ENCODE measurements at regions not wholly inside any gene's neighbourhood (a gene's known extent, or its start where the extent isn't known, plus 50 kb on each side); places are given as distances from the start of the nearest gene placed in this dataset.

- WGBS: 84% methylated on average over 3 of the region's 3 CpGs
- peaks cover 3 to 12% (median 6%) of the 10 kb centered on the region in 4 donors for H3K9me3 ChIP-seq (ENCODE audit: control insufficient read depth in 4 of 4, low read length in 3 of 4)
- H3K4me3 ChIP-seq (ENCODE audit: low read depth in 1 of 3, low read length in 3 of 3): peak overlapping the region in 1 of 3 donors; percentile 23
- DNase-seq (ENCODE audit: low spot score): no peak
- H3K9ac ChIP-seq (ENCODE audit: low read depth in 1 of 2, low read length in 2 of 2): no peak overlapping the region
- H3K4me1 ChIP-seq (ENCODE audit: control insufficient read depth in 4 of 4, insufficient read depth in 4 of 4, low read length in 3 of 4): no peaks in the 10 kb centered on the region
- TF ChIP-seq HNF4A (conservative IDR thresholded peaks at IDR 0.05): no peak
- TF ChIP-seq YY1 (IDR thresholded peaks at IDR 0.05): no peak
- no peak for TF ChIP-seq RXRA (IDR thresholded peaks at IDR 0.05)
- TF ChIP-seq REST (IDR thresholded peaks at IDR 0.05): no peak
- TF ChIP-seq FOXA2 (IDR thresholded peaks at IDR 0.05): no peak
- TF ChIP-seq SP1 (IDR thresholded peaks at IDR 0.05): no peak
- TF ChIP-seq EGR1 (IDR thresholded peaks at IDR 0.05; ENCODE audit: low read depth in 2 of 2): no peak
- no peak for TF ChIP-seq MAX (IDR thresholded peaks at IDR 0.05)
- no peak for TF ChIP-seq HNF4G (IDR thresholded peaks at IDR 0.05)
- no peak for TF ChIP-seq JUND (IDR thresholded peaks at IDR 0.05)
- TF ChIP-seq NR2F2 (IDR thresholded peaks at IDR 0.05): no peak
- no peak for TF ChIP-seq ZBTB33 (IDR thresholded peaks at IDR 0.05)
- TF ChIP-seq FOXA1 (IDR thresholded peaks at IDR 0.05): no peak
- no peak for TF ChIP-seq RAD21 (IDR thresholded peaks at IDR 0.05)
- no peak for TF ChIP-seq CTCF (IDR thresholded peaks at IDR 0.05; ENCODE audit: low read depth, low read length, missing input control)
- TF ChIP-seq ATF3 (IDR thresholded peaks at IDR 0.05): no peak
- TF ChIP-seq GABPA (IDR thresholded peaks at IDR 0.05 in 1 of 2, conservative IDR thresholded peaks at IDR 0.05 in 1 of 2): no peak
- no peak for TF ChIP-seq TAF1 (conservative IDR thresholded peaks at IDR 0.05)
- no peak overlapping the region for H3K27ac ChIP-seq (ENCODE audit: low read depth in 1 of 2, low read length in 2 of 2)
- H3K36me3 ChIP-seq (ENCODE audit: control insufficient read depth in 4 of 4, insufficient read depth in 3 of 4, low read depth in 1 of 4, low read length in 3 of 4): no peaks in the 10 kb centered on the region
- H3K27me3 ChIP-seq (ENCODE audit: control insufficient read depth in 4 of 4, insufficient read depth in 4 of 4, low read length in 3 of 4): no peaks in the 10 kb centered on the region
Measured at GRCh38 chr5:20276061-20276958, 288.3 kb upstream of the CDH18 start.
